NCI-H1417 (cell line): ENCODE measurements at regions not wholly inside any gene's neighbourhood (a gene's known extent, or its start where the extent isn't known, plus 50 kb on each side); places are given as distances from the start of the nearest gene placed in this dataset.
"Not testable (repeated sequence)": the region's sequence is repeated elsewhere in the genome, so short reads cannot be mapped to it uniquely, and the experiment has no call there.

Experiments
- DNase-seq, 3 experiments: peaks; one replicate each; lab custom pipeline; 2025; lab: John Stamatoyannopoulos, UW

- no peak for DNase-seq
Observed at GRCh38 chr13:99737481-99738245, 233.9 kb downstream of the ZIC5 start.

- no peak for DNase-seq
Observed at GRCh38 chr13:99736541-99736940, 235.0 kb downstream of the ZIC5 start.

GRCh38 chr13:99734013-99734693, 232.9 kb downstream of the TM9SF2 start:
- DNase-seq, result no peak

GRCh38 chr13:99733346-99733745, 232.1 kb downstream of the TM9SF2 start:
- DNase-seq, result no peak

- DNase-seq, result peak in 2 of 3 experiments; percentile 22 to 56
Observed at GRCh38 chr13:99731747-99732146, 230.5 kb downstream of the TM9SF2 start.

DNA sequence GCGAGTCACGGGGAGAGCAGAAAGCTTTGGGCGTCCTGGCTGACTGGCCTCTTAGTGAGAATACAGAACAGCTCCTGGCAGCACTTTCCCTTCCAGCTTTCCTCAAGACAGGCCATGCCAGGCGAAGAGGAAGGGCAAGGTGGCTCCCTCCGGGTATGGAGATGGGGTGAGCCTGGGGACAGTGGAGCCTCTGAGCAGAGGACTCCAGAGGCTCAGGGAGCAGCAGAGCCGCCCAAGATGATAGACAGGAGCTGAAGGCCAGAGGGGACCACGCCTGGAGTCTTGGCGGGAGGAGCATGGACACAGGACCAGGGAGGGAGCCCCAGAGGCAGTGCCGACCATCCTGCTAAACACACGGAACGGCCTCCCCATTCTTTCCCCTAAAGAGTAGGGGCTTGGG, 229.1 kb downstream of the TM9SF2 start:
- DNase-seq, result no peak

DNA sequence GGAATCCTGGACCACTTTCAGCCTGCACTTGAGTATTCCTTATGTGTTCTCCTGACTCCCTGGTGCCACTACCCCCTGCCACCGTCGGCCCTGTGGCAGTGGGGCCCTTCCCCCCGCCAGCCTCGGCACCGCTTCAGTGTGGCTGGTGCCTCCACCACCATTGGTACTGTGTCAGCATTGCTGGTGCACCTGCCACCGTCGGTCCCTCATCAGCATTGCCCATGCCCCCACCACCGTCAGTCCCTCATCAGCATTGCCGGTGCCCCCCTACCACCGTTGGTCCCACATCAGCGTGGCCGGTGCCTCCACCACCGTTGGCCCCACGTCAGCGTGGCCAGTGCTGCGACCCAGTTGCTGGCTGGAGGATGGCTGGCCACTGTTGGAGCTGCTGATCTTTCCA, 228.5 kb downstream of the TM9SF2 start:
- DNase-seq, result no peak

GRCh38 chr13:99727651-99728050, 226.4 kb downstream of the TM9SF2 start:
- DNase-seq, result not testable (repeated sequence)

DNA sequence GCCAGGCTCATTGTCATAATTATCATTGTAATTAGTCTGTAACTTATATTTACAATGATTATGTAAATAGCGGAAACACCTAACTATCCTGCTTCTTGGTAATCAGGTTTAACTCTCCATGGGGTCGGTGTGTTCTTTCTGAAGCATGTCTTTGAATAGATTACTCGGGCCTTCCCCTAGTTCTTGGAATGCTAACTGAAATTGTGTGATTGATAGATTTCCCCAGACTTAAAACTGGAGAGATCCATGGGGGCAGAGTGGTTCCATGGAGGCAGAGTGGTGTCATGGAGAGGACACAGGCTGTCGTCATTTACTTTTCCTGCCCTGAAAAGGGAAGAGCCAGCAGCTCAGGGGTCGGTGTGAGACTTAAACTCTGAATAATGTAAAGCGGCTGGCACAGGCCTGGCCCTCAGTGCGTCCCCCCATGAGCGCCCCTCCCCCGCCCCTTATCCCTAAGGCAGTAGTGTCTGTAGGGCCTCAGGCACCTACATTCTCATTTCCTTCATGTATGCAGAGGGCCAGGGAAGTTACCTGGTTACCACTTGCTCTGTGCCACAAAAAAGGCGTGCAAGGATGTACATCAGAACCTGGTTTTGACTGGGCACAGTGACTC, 225.1 kb downstream of the TM9SF2 start:
- no peak for DNase-seq

- DNase-seq, result no peak
Observed at GRCh38 chr13:99725644-99726043, 224.4 kb downstream of the TM9SF2 start.

- DNase-seq, result no peak
Observed at GRCh38 chr13:99724633-99725517, 223.6 kb downstream of the TM9SF2 start.

DNA sequence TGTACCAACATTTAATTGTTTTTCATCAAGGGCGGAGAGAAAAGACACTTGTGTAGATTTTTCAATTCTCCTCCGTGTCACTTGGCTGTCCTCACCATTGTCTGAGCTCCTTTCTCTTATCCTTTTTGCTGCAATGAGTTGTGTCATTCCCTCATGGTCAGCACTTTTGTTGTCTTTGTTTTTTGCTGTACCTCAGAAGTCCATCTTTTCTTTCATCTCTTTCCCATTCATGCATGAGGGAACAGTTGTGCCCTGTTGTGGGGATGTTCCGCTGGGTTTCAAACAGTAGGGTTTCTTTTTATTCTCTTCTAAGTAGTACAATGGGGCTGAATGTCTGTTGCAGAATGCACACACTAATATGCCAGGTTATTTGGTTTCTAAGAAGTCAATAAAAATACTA, 222.6 kb downstream of the TM9SF2 start:
- peak in 1 of 3 experiments; percentile 52 for DNase-seq

- DNase-seq, result peak in 2 of 3 experiments; percentile 83 to 96
Observed at GRCh38 chr13:99722931-99723330, 221.7 kb downstream of the TM9SF2 start.

- DNase-seq, result no peak
Observed at GRCh38 chr13:99722338-99722818, 221.1 kb downstream of the TM9SF2 start.

DNA sequence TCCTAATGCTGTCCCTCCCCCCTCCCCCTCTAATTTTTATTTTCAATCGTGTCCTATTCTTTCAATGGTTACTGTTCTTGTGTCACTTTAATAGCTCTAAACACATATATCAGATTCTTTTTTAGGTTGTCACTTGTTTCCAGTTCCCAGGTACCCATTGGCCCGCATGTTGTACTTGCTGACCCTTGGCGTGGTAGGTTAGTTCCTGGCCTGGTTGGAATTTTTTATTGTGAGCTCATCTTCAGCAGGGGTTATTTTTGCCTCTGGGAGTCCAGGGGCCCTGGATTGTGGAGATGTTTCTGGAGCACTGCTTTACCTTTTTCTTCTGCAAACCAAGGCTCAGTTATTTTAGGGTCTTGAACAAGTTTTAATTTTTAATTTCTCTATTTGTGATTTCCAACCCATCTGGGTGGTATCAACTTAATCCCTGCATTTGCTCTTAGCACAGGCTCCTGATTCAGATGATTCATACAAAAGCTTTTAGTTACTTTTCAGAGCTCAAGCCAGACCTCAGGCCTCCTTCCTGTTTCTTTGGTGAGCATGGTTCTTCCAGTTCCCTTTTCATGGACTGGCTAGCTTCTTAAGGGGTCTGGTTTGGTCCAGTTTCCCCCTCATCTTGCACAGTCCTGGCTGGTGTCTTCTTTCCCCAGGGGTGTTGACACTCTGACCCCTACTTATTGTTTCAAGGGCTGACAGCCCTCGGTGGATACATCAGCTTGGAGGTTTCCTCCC, 220.5 kb downstream of the TM9SF2 start:
- no peak for DNase-seq

DNA sequence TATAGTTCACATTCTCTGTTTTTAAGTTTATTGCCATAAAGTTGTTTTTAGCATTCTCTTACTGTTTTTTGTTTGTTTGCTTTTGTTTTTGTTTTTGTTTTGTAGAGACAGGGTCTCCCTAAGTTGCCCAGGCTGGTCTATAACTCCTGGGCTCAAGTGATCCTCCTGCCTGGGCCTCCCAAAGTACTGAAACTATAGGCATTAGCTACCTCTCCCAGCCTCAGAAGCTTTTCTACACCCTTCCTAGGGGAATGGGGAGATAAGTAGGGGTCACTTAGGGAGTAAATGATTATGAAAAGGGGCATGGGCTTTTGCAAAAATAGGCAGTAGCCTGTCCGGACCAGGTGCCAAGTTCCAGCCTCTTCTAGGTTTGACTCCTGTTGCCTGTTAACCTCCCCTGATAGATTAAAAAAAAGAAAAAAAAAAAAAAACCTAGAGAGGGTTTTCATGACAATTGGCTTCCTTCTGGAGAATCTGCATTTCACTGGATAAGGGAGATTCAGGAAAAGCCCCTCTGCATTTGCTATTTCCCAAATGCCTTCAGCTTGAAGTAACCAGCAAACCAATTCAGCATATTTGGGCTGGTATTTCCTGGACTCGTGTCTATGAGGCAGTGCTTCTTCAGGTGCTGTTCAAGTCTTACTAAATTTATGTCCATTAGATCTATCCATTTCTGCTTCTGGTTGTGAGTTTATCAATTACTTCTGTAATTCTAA, 216.8 kb downstream of the TM9SF2 start:
- no peak for DNase-seq

GRCh38 chr13:99709134-99709533, 207.9 kb downstream of the TM9SF2 start:
- DNase-seq, result no peak

- peak in 2 of 3 experiments; percentile 84 to 97 for DNase-seq
Observed at GRCh38 chr13:99704390-99704789, 203.1 kb downstream of the TM9SF2 start.

DNA sequence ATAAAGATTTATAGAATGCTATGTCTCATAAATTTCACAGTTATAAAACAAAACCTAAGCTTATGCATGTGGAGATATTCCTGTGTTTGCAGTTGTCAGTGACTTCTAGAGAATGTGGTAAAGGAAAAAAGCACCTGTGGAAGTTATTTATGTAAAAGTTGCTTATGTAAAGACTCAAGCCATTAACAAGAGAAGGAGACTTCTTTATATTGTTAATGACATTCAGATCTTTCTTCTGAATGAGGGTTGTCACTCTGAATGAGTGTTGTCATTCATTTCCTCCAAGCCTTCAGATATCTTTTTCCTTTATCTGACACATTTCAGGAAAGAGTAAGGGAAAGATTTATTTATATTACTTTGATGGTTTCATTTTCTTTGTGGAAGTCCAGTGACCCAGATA, 202.6 kb downstream of the TM9SF2 start:
- DNase-seq, result no peak

DNA sequence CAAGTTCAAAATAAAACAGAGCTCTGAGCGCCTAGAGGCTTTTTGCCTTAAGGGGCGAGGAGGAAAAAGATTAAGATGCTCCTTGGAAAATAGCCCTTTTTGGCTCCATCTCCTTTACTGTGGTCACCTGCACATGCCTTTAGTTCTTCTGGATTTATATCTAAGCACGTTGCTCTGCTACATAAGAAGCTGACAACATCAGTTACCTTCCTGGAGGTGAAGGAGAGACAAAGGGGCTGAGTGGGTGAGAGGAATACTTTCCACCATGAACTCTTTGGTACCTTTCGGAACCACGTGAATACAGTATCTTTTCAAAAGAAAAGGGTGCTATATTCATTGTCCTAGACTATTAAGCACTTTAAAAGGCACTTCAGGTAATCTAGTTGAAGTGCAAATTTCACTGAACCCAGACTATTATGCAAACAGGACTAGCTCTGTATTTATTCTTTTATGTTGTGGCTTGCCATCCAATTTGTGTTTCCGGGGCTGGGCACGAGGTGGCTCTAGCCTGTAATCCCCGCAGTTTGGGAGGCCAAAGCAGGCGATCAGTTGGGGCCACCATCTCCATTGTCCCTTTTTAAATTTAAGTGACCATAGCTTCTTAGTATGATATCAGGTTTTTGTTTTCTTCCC, 201.5 kb downstream of the TM9SF2 start:
- DNase-seq, result peak; percentile 68 to 90 (median 70)
